Gastroesophageal sphincter (tissue), 3 donors: ENCODE measurements at regions not wholly inside any gene's neighbourhood (a gene's known extent, or its start where the extent isn't known, plus 50 kb on each side); places are given as distances from the start of the nearest gene placed in this dataset.

Experiments
- EP300 ChIP-seq: sonication (generic); formaldehyde crosslinking; IDR thresholded peaks from one replicate; pipeline ENCODE4 v1.6.1; 2017; ENCODE audit warnings: antibody characterized with exemption, mild to moderate bottlenecking
- POLR2A ChIP-seq, 2 donors: fragments of 450-650 bp; IDR thresholded peaks; one replicate each; pipeline ENCODE4 v1.6.1; 2017; ENCODE audit warnings: antibody characterized with exemption in 2 of 2, mild to moderate bottlenecking in 2 of 2, moderate library complexity in 1 of 2
- TF ChIP-seq, protein P1 (sequence below), 4 experiments: fragments of 200-600 bp in 2 of 4; fragments of 450-650 bp in 2 of 4; sonication (generic) in 1 of 4; IDR thresholded peaks; one replicate each; pipeline ENCODE4 v1.5.1; 2017 to 2019; ENCODE audit warnings: antibody characterized with exemption in 4 of 4, mild to moderate bottlenecking in 2 of 4, moderate library complexity in 2 of 4

DNA sequence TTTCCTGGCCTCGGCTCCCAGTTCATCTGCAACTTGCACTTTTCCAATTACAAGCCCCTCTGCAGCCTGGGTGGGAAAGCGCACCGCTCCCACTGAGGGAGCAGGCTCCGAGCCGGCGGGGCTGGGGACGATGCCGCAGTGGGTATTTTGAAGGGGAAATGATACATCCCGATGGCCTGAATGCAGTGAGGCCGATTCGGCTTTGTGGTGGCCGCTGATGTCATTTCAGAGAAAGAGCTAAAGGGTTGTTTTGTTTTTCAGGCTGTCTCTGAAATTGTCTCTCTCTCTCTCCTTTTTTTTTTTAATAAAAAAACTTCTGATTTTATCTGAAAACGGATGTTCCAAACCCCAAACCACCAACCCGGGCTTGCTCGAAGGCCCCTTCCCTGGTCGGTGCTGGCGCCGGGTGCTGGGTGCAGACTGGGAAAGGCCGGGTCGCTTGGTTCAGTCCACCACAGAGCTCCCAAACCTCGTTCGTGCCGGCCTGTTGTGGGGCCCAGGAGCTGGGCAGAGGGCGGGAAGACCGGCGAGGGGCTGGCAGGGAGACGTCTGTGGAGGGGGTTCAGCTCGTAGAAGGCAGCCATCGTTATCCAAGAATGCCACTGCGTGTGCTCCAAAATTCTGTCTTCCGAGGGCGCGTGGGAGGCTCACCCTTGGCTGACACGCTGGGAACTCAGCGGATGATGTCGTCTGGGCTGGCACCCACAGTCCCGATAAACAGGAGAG lies 102.8 kb downstream of the FOXL1 start:
- TF ChIP-seq, protein P1, sequence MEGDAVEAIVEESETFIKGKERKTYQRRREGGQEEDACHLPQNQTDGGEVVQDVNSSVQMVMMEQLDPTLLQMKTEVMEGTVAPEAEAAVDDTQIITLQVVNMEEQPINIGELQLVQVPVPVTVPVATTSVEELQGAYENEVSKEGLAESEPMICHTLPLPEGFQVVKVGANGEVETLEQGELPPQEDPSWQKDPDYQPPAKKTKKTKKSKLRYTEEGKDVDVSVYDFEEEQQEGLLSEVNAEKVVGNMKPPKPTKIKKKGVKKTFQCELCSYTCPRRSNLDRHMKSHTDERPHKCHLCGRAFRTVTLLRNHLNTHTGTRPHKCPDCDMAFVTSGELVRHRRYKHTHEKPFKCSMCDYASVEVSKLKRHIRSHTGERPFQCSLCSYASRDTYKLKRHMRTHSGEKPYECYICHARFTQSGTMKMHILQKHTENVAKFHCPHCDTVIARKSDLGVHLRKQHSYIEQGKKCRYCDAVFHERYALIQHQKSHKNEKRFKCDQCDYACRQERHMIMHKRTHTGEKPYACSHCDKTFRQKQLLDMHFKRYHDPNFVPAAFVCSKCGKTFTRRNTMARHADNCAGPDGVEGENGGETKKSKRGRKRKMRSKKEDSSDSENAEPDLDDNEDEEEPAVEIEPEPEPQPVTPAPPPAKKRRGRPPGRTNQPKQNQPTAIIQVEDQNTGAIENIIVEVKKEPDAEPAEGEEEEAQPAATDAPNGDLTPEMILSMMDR (IDR thresholded peaks at IDR 0.05) = no peak
- TF ChIP-seq POLR2A (IDR thresholded peaks at IDR 0.05) (no peak), EP300 (no peak)
